NCI-H82 (cell line): ENCODE measurements at regions not wholly inside any gene's neighbourhood (a gene's known extent, or its start where the extent isn't known, plus 50 kb on each side); places are given as distances from the start of the nearest gene placed in this dataset.

ENCODE experiments used
- DNase-seq: peaks from one replicate; lab custom pipeline; 2025; lab: John Stamatoyannopoulos, UW

DNA sequence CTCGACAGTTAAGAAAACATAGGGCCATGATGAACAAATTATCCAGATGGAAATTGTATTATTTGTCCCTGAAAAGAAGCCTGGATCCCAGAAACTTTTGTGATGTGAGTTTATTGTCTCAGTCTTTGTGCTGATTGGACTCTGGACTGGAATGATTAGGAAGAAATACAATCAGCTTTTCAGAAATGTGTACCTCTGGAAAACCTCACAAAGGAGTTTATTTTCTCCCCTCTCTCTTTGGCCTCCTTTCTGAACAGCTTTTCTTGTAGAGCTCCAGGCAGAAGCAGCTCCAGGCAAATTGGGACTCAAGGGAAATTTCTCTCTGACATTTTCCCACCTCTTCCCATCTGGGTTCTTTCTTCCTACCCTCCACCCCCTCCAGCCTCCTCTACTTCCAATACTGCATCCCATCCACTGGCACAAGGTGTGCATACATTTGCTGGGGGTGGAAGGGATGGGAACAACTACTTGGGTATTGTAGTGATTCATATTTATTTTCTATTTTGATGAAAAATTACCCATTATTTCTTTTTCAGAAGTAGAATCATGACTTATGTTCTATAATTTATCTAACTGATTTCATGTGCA lies 119.7 kb downstream of the CD47 start:
- no peak for DNase-seq

DNA sequence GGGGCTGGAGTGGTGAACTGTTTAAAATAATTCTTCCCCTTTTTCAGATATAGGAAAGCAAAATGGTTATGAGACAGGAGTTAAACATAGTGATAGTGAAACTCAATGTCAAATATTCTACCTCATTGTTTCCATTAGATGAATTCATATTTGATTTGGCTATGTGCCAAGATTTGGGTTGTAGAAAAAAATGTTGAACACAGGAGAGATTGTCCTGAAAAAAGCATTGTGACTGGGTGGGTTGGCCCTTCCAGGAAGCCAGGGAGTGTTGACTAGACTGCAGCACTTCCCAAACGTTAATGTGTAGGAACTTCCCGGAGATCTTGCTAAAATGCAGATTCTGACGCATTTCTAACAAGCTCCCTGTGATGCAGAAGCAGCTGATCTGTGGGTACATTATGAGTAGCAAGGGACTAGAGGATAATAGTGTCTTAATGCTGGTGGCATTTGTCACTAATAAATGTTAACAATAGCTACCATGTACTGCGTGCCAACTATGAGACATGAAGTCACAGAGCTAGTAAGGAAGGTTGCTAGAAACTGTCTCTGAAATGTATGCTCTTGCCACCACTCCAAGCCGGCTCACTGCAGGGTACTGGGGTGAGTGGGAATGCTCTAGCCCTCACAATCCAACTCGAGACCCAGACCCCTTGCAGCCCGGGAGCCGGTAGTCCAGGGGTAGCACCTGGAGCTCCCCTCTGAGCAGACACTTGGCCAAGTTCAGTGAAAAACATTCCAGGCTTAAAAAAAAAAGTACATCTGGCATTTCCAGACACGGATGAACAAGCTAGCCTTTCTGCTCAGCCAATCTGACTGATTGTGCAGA lies 120.6 kb downstream of the CD47 start:
- DNase-seq, result no peak

DNA sequence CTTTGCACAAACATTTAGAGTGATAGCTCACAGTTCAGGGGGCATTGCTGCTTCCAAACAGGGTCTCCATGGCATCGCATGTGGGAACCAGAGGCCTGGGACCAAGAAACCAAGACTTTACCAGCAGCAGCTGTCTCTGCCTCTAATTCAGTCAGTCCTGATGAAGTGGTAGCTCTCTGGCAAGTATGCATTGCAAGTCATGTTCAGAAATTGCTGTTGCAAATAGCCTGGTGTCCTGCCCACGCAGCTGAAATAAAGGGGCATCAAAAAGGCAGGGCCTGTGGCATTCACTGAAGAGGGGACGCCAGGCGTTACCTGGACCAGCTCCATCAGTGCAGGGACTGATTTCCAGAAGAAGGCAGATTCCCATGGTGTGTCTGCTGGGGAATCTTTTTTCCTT lies 121.3 kb downstream of the CD47 start:
- DNase-seq, result no peak

DNA sequence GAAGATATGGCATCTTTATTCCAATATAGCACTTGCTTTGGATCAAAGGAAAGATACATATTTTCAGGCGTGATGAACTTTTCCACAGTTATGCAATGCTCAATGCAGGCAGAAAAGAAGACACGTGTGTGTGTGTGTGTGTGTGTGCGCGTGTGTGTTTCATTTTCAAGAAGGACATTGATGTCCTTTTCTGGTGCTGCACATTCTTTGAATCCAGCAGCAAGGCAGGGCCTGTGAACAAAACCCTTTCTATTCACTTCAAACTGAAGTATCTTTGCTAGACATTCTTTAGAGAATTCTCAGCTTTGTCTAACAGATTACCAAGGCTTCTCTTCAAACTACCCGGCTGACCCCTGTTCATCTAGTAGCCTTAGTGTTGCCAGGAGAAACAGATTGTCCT lies 124.6 kb downstream of the CD47 start:
- DNase-seq, result peak; percentile 48

DNA sequence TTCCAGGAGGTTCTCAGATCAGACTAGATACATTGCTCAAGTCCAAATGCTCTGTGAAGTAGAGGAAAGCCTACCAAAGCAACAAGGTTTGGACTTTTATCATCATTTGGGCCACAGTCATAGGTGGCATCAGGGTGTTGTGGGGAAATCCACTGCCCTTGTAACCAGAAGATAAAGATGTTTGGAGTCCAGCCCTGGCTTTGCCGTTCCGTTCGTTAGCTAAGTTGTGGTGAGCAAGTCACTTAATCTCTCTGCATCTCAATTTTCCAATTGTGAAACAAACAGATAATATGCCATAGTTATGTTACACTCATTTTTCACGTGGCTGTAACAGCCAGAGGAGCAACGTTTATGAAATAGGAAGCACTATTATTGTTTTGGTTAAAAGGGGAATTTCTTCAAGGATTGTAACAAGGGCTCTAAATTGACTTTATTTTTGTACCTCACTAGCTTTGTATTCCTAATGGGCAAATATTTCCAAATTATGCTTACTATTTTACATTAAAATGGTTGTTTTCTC lies 125.6 kb downstream of the CD47 start:
- no peak for DNase-seq

DNA sequence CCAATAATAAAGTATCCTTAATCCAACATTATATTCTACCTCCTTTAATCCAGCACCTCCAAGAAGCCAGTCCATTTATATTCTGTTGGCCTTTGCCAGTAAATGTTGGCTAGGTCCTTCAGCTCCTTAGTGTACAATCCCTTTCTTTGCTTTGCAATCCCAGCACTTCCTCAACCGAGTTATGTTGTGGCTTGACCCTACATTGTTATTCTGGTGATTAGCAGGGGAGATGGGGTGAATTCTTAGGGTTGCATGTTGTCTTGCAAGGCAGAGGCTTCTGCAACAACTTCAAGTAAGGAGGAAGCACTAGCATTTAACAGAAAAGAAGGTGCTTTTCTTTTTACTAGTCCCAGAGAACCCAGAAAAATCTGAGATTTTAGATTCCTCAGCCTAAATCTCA lies 127.2 kb downstream of the CD47 start:
- no peak for DNase-seq

DNA sequence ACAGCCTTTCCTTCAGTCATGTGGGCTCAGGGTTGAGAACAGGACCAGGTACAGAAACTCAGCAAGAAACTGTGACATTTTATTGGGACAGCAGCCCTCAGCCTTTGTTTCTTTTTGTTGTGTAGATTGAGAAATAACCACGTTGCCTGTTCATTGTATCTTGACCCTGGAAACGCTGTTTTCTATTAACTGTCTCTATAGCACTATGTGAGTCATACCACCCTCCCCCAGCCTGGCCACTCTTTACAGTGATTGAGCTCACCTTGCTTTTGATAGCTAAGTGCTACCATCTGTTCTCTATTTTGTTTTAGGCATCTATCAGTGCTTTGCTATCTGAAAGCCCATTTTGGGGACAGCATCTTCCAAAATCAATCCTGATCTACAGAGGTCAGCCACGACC lies 127.9 kb downstream of the CD47 start:
- peak; percentile 62 for DNase-seq

DNA sequence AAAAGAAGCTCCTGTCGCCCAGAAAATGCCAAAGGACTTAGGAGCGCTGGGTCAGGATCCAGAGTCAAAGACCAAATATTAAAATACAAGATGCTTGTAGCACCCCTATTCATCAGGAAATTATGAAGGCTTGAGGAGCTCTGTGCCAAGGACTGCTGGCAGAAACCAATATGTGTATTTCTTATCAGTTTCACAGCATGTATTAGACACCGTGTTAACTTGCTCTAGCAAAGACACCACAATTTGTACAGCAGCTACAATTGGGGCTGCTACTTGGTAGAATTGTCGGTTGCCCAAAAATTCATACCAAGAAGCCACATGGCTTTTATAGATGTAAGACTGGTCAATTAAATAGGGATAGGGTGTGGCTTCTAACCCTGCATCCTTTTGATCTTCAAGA lies 128.8 kb downstream of the CD47 start:
- DNase-seq, result no peak

DNA sequence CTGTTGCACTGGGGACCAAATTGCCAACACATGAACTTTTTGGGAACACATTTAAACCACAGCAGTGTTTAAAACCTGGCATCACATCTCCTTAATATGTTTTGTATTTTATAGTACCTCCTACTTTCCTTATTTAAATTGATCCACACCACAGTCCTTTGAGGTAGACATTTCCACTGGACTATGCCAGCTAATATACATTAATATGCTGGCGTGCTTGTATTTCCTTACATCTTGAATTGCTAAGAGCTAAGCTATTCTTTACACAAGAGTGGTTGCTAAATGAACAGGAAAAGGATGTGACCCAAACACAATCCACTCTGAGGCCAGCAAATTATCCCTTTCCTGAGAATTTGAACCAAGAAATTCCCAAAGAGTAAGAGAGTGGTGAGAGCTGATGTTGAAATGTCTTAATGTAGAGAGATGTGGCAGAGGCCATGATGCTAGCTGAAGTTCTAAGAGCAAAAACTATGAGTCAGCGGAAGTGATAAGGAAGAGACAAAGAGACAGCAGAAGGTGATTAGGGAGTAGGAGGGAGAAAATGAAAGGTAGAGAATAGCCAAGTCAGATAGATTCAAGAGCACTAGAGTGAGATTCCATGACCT lies 131.2 kb downstream of the CD47 start:
- no peak for DNase-seq

DNA sequence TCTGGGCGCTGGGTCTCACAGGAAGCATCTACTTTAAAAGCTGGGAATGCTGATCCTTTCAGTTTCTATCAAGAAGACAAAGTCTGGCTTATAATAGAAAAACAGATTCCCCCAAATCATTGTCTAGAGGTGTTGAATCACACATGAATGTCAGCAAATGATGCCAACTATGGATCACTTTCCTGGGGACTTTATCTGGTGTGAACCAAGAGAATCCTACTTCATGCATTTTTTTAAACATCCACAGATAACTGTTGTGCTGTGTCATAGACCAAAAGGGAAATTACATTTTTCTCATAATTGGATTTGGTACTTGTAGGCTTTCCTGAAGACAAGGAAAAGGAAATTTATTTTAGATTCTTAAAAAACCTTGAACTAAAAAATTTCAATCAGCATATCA lies 132.7 kb downstream of the CD47 start:
- DNase-seq, result no peak

DNA sequence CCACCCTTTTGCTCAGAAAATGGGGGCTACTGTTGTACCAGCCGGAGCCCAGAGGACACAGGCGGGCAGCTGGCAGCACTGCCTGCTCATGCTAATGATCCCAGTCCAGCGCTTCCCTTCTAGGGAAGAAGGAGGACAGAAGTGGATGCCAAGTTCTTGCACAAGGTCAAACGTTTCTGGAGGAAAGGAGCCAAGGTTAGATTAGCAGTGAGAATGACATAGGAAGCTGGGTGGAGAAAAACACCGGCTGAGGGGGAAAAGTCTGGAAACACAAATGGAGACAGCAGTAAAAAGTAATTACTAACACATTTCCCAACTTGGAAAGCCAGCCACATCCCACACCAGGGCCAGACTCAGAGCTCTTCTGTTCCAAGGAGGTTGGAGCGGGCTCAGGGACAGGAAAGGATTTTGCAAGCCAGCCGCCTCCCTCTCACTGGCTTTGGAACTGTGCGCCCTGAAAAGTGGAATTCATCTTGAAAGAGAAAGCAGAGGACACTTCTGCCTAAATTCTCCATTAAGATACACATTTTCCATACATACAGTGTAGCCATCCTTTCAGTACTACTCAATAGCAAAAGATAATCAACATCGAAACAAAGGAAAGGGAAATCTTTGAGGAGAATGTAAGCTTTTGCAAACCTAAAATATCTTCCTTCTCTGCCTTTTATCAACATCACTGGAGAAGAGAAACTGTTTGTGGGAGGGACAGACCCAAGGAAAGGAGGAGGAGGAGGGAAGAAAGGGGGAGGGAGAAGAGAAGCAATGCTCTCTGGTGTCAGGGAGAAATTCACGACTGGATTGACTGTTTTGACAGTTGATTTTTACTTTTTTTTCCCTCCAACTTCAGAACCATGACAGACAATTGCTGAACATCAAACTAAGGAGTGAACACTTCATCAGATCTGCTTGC lies 133.6 kb downstream of the CD47 start:
- DNase-seq, result no peak

DNA sequence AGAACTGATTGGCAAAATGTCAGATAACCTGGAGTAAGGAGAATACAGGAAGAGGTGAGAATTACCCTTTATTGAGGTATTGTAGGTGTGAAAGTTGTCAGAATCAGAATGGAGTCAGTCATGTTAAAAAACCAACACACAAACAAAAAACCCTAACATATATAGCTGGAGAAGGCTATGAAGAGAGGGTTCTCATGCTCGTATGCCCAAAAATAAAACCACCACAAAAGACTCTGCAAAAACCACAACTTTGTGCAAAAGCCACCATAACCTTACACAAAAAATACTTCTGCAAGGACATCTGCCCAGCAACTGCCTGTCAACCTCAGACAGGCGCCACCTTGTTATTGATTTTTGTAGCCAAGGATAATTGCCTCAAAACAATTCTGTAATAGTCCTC lies 136.0 kb downstream of the CD47 start:
- DNase-seq, result no peak

DNA sequence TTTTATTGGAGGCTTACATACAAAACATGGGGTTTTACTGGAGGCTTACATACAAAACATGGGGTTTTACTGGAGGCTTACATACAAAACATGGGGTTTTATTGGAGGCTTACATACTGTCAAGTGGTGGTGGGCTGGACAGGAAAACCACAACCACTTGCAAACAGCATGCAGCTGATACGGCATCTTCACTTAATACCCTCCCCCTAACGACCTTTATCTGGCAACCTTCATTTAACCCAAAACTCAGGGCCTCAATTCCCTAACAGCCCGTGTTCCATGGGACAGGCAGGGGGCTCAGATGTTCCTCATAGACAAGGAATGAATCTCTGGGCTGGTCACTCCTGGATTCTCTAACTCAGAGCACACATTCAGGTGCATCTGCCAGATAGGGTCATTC lies 137.1 kb downstream of the CD47 start:
- DNase-seq, result peak; percentile 36

DNA sequence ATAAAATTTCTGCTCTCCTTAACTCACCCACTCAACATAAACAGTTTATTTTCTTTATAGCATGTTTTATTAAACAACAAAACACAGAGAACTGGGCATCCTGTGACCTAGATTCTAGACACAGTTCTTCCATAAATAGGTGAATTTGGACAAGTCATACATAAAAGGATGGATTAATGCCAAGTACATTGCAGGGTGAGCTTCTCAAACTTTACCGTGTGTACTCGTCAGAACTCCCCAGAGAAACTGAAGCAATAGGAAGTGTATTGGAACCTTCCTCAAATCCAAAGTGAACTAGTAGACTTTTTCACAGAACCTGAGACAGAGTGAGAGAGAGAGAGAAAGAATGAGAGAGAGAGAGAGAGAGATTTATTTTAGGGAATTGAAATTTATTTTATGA lies 139.7 kb downstream of the CD47 start:
- DNase-seq, result no peak

DNA sequence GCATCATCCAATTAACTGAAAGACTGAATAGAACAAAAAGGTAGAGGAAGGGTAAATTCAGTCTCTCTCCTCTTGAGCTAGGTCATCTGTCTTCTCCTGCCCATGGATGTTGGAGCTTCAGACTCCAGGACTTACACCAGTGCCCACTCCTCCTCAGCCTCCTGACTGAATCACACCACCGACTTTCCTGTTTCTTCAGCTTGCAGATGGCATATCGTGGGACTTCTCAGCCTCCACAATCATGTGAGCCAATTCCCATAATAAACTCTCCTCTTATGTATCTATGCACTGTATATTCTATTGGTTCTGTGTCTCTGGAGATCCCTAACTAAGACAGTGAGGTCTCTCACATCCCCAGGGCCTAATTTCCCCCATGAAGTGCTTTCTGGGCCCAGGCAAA lies 140.4 kb downstream of the CD47 start:
- DNase-seq, result no peak

DNA sequence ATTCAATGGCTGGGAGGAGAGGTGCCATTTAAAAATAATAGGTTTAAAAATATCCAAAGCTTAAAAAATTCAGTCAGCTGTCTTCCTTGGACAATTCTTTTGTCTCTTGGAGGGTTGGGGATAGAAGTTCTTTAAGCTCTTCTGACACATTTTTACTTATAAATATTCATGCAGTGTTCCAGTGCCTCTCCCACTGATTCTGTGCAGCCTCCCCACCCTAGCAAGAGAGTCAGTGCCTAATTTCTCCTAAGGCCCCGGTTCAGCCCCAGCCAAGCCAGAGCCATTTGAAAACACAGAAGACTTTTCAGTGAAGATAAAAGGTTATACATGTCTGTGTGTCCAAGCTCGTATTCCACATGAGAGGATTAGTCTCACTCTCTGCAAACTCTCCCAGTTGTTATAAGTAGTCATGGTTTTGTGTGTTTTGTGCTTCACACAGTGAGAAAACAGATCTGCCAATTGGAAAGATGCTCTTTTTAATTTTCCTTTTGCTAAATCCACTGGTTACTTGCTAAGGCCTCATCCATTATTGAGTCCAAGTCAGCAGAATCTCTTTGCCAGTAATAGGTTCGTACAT lies 141.3 kb downstream of the CD47 start:
- DNase-seq, result no peak

DNA sequence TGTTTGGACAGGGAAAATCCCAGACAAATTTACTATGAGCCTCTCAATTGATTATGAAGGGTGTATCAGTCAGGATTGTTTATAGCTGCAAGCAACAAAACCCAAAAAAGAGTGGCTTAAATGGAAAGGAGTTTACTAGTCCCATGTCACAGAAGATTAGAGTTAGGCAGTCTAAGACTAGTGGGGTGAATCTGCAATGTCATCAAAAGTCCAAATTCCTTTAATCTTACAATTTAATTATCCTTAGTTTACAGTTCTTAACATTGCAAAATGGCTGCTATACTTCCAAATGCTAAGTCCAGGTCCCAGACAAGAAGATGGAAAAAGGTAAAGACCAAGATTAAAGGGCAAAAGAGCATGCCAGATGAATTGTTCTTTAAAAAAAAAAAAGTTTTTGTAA lies 143.6 kb downstream of the CD47 start:
- DNase-seq, result no peak

DNA sequence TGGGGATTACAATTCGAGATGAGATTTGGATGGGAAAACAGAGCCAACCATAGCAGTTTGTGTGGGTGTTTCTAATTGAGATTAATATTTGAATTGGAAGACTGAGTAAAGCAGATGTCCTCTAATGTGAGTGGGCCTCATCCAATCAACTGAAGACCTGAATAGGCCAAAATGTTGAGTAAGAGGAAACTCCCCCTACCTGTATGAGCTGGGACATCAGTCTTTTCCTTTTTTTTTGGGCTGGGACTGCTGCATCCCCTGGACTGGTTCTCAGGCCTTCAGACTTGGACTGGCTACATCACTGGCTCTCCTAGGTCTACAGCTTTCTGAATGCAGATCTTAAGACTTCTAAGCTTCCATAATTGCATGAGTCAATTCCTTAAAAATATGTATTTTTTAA lies 144.1 kb downstream of the CD47 start:
- DNase-seq, result no peak

DNA sequence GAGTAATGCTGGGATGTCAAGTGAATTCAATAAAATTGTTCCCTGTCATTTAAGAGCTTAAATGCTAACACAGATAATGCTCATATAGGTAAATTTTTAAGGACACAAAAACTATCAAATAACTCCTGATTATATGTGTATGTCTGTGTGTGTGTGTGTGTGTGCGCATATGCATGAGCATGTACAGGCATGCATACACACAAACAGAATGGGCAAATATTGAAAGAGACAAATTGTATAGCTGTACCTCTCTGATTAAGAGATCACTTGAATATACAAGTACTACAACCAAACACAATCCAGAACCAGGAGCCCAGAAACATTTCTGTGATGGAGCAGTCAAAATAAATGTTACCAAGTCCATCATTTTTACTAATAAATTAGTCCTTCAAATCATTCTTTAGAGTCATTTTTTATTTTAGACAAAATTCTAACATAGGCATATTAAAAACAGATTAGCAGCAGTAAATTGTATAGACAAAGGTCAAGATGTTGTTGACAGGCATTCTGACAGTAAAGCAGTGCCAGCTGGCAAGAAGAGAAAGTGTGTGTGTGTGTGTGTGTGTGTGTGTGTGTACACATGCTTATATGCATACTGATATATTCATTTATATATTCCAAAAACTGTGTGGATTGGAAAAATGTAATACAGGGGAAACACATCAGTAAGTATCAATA lies 145.3 kb downstream of the CD47 start:
- no peak for DNase-seq

DNA sequence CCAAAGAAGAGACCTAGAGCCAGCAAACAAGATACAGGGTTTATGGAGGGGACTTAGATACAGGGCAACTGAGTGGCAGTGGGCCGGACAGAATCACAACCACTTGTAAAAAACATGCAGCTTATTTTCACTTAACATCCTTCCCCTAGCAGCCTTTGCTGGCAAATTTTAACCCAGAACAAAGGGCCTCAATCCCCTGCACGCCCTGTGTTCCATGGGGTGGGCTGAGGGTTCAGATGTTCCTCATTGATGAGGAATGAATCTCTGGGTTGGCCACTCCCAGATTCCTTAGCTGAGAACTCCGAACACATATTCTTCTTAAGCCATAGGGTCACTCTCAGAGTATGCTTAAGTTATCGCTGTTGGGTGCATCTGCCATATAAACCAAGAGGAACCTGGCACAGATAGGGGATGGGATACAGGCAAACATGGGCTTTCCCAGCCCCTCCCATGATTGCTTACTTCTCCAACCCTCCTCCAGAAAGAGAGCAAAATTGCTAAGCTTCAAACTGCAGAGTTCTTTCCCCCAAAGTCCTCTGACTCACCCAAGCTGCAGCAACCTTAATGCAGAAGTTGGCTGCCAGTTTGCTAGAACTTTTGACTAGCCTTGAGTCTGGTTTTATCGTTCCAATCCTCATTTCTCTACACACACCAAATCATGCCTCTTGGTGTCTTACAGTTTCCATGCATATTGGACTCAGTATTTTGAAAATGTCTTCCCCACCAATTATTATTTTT lies 146.9 kb downstream of the CD47 start:
- no peak for DNase-seq
